ENCODE measurements at regions not wholly inside any gene's neighbourhood (a gene's known extent, or its start where the extent isn't known, plus 50 kb on each side); places are given as distances from the start of the nearest gene placed in this dataset.

DNA sequence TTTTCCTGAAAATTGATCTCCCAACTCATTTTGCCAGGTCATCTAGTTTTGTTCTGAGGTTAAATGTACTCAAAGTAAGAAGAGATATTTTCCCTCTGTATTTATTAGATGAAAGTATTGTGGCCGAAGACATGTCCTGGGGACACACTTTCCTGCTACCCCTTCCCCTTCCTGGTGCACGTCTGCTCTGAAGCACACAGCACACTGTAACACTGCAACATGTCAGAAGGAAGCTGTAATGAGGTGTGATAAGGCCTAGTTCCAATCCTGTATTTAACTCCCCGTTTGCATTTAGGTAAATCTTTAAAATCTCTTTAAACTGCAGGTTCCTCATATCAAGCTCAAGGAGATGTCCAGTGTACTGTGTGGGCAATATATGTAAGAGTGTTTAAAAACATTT, 99.4 kb downstream of the HDGFL1 start:
- TF ChIP-seq CTCF (IDR thresholded peaks at IDR 0.05; ENCODE audit: low read depth, low read length, missing control alignments): no peak
- Histone ChIP-seq H3K27me3 (replicated peaks) (no peaks in the 10 kb centered on the region), H3K27ac (no peak overlapping the region), H3K36me3 (replicated peaks) (no peaks in the 10 kb centered on the region), H3K4me3 (ENCODE audit: low read depth, low read length) (no peak overlapping the region)
- DNase-seq: no peak
- in situ Hi-C loops (cut with HindIII; ENCODE audit: low pct_ligation_motif_present, low sequenced_read_pairs): no loop called here

- H3K27me3 ChIP-seq (replicated peaks): no peaks in the 10 kb centered on the region
- no peak for TF ChIP-seq CTCF (IDR thresholded peaks at IDR 0.05; ENCODE audit: low read depth, low read length, missing control alignments)
- H3K4me3 ChIP-seq (ENCODE audit: low read depth, low read length): no peak overlapping the region
- in situ Hi-C loops (cut with HindIII; ENCODE audit: low pct_ligation_motif_present, low sequenced_read_pairs): no loop called here
- H3K36me3 ChIP-seq (replicated peaks): no peaks in the 10 kb centered on the region
- H3K27ac ChIP-seq: no peak overlapping the region
- no peak for DNase-seq
Measured at GRCh38 chr6:22670605-22671004, 101.2 kb downstream of the HDGFL1 start.

DNA sequence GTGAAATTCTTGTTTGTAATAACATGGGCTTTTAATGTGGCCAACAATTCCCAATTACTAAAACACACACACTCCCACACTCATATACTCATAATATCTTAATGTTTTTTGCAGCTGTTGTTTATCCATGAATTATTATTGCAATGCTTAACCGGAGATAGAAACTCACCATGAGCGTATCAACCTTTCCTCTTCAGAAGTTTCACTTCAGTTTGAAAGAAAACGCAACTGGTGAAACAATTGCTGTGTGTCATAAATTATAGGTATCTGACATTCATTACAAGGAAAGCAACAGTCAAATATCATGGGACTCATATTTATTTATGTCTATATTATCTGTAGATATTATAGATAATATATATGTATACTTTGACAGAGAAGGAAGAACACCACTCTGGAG, 104.1 kb downstream of the HDGFL1 start:
- Histone ChIP-seq H3K4me3 (ENCODE audit: low read depth, low read length) (no peak overlapping the region), H3K27ac (no peak overlapping the region), H3K36me3 (replicated peaks) (no peaks in the 10 kb centered on the region), H3K27me3 (replicated peaks) (no peaks in the 10 kb centered on the region)
- no peak for TF ChIP-seq CTCF (IDR thresholded peaks at IDR 0.05; ENCODE audit: low read depth, low read length, missing control alignments)
- in situ Hi-C loops (cut with HindIII; ENCODE audit: low pct_ligation_motif_present, low sequenced_read_pairs): no loop called here
- DNase-seq: no peak

GRCh38 chr6:22680950-22681349, 111.6 kb downstream of the HDGFL1 start:
- TF ChIP-seq CTCF (IDR thresholded peaks at IDR 0.05; ENCODE audit: low read depth, low read length, missing control alignments): no peak
- in situ Hi-C loops (cut with HindIII; ENCODE audit: low pct_ligation_motif_present, low sequenced_read_pairs): no loop called here
- Histone ChIP-seq H3K4me3 (ENCODE audit: low read depth, low read length) (no peak overlapping the region), H3K27me3 (replicated peaks) (no peaks in the 10 kb centered on the region), H3K36me3 (replicated peaks) (no peaks in the 10 kb centered on the region), H3K27ac (no peak overlapping the region)
- no peak for DNase-seq

GRCh38 chr6:22681761-22682160, 112.4 kb downstream of the HDGFL1 start:
- no peak for DNase-seq
- in situ Hi-C loops (cut with HindIII; ENCODE audit: low pct_ligation_motif_present, low sequenced_read_pairs): no loop called here
- no peaks in the 10 kb centered on the region for H3K27me3 ChIP-seq (replicated peaks)
- H3K27ac ChIP-seq: no peak overlapping the region
- H3K4me3 ChIP-seq (ENCODE audit: low read depth, low read length): no peak overlapping the region
- TF ChIP-seq CTCF (IDR thresholded peaks at IDR 0.05; ENCODE audit: low read depth, low read length, missing control alignments): no peak
- H3K36me3 ChIP-seq (replicated peaks): no peaks in the 10 kb centered on the region

- DNase-seq: no peak
- H3K4me3 ChIP-seq (ENCODE audit: low read depth, low read length): no peak overlapping the region
- no peak overlapping the region for H3K27ac ChIP-seq
- no peak for TF ChIP-seq CTCF (IDR thresholded peaks at IDR 0.05; ENCODE audit: low read depth, low read length, missing control alignments)
- no peaks in the 10 kb centered on the region for H3K27me3 ChIP-seq (replicated peaks)
- in situ Hi-C loops (cut with HindIII; ENCODE audit: low pct_ligation_motif_present, low sequenced_read_pairs): no loop called here
- H3K36me3 ChIP-seq (replicated peaks): no peaks in the 10 kb centered on the region
Measured at GRCh38 chr6:22682979-22683378, 113.6 kb downstream of the HDGFL1 start.
